ENCODE measurements at regions not wholly inside any gene's neighbourhood (a gene's known extent, or its start where the extent isn't known, plus 50 kb on each side); places are given as distances from the start of the nearest gene placed in this dataset.

- ATAC-seq (replicated peaks) (no peak), DNase-seq (no peak)
- Mint-ChIP-seq H3K4me3 (no peak overlapping the region), H3K9me3 (peaks cover 6 to 23% of the 10 kb centered on the region in 2 donors), H3K27ac (no peak overlapping the region), H3K27me3 (no peaks in the 10 kb centered on the region), H3K4me1 (ENCODE audit: low read depth in 2 of 2) (no peaks in the 10 kb centered on the region), H3K36me3 (ENCODE audit: insufficient read depth) (no peaks in the 10 kb centered on the region)
These were observed 100.9 kb upstream of the ROBO2 start for GRCh38 chr3:76938962-76939361.

GRCh38 chr3:76940181-76940770, 99.6 kb upstream of the ROBO2 start:
- no peak overlapping the region for H3K27ac Mint-ChIP-seq
- DNase-seq: no peak
- H3K4me3 Mint-ChIP-seq: no peak overlapping the region
- no peaks in the 10 kb centered on the region for H3K27me3 Mint-ChIP-seq
- no peaks in the 10 kb centered on the region for H3K36me3 Mint-ChIP-seq (ENCODE audit: insufficient read depth)
- H3K4me1 Mint-ChIP-seq (ENCODE audit: low read depth in 2 of 2): no peaks in the 10 kb centered on the region
- peaks cover 6 to 23% of the 10 kb centered on the region in 2 donors for H3K9me3 Mint-ChIP-seq
- ATAC-seq (replicated peaks): no peak

- H3K4me3 Mint-ChIP-seq: no peak overlapping the region
- H3K9me3 Mint-ChIP-seq: peaks cover 6 to 23% of the 10 kb centered on the region in 2 donors
- no peak overlapping the region for H3K27ac Mint-ChIP-seq
- no peaks in the 10 kb centered on the region for H3K4me1 Mint-ChIP-seq (ENCODE audit: low read depth in 2 of 2)
- ATAC-seq (replicated peaks) (no peak), DNase-seq (no peak)
- H3K27me3 Mint-ChIP-seq: no peaks in the 10 kb centered on the region
- H3K36me3 Mint-ChIP-seq (ENCODE audit: insufficient read depth): no peaks in the 10 kb centered on the region
These were observed 98.5 kb upstream of the ROBO2 start for GRCh38 chr3:76941376-76941775.

GRCh38 chr3:76942101-76942500, 97.8 kb upstream of the ROBO2 start:
- H3K9me3 Mint-ChIP-seq: peaks cover 6 to 23% of the 10 kb centered on the region in 2 donors
- no peak overlapping the region for H3K27ac Mint-ChIP-seq
- DNase-seq (no peak), ATAC-seq (replicated peaks) (no peak)
- H3K36me3 Mint-ChIP-seq (ENCODE audit: insufficient read depth): no peaks in the 10 kb centered on the region
- H3K4me1 Mint-ChIP-seq (ENCODE audit: low read depth in 2 of 2): no peaks in the 10 kb centered on the region
- H3K27me3 Mint-ChIP-seq: no peaks in the 10 kb centered on the region
- H3K4me3 Mint-ChIP-seq: no peak overlapping the region

GRCh38 chr3:76943058-76943457, 96.8 kb upstream of the ROBO2 start:
- no peaks in the 10 kb centered on the region for H3K36me3 Mint-ChIP-seq (ENCODE audit: insufficient read depth)
- peaks cover 6 to 21% of the 10 kb centered on the region in 2 donors for H3K9me3 Mint-ChIP-seq
- H3K4me1 Mint-ChIP-seq (ENCODE audit: low read depth in 2 of 2): no peaks in the 10 kb centered on the region
- no peak overlapping the region for H3K4me3 Mint-ChIP-seq
- H3K27me3 Mint-ChIP-seq: no peaks in the 10 kb centered on the region
- ATAC-seq (replicated peaks) (no peak), DNase-seq (no peak)
- no peak overlapping the region for H3K27ac Mint-ChIP-seq

GRCh38 chr3:76943671-76944070, 96.2 kb upstream of the ROBO2 start:
- H3K27me3 Mint-ChIP-seq: no peaks in the 10 kb centered on the region
- no peak overlapping the region for H3K27ac Mint-ChIP-seq
- H3K36me3 Mint-ChIP-seq (ENCODE audit: insufficient read depth): no peaks in the 10 kb centered on the region
- H3K4me3 Mint-ChIP-seq: no peak overlapping the region
- H3K4me1 Mint-ChIP-seq (ENCODE audit: low read depth in 2 of 2): no peaks in the 10 kb centered on the region
- no peak for DNase-seq
- ATAC-seq (replicated peaks): no peak
- H3K9me3 Mint-ChIP-seq: peaks cover 6 to 15% of the 10 kb centered on the region in 2 donors

- Mint-ChIP-seq H3K4me1 (ENCODE audit: low read depth in 2 of 2) (no peaks in the 10 kb centered on the region), H3K36me3 (ENCODE audit: insufficient read depth) (peaks cover 2% of the 10 kb centered on the region), H3K27ac (no peak overlapping the region), H3K4me3 (no peak overlapping the region), H3K9me3 (peaks cover 3 to 7% of the 10 kb centered on the region in 2 donors), H3K27me3 (no peaks in the 10 kb centered on the region)
- DNase-seq (no peak), ATAC-seq (replicated peaks) (no peak)
These were observed 90.9 kb upstream of the ROBO2 start for GRCh38 chr3:76949033-76949432.

GRCh38 chr3:76949462-76949861, 90.4 kb upstream of the ROBO2 start:
- H3K36me3 Mint-ChIP-seq (ENCODE audit: insufficient read depth): peaks cover 2% of the 10 kb centered on the region
- H3K27ac Mint-ChIP-seq: no peak overlapping the region
- H3K27me3 Mint-ChIP-seq: no peaks in the 10 kb centered on the region
- ATAC-seq (replicated peaks) (no peak), DNase-seq (no peak)
- peaks cover 3 to 7% of the 10 kb centered on the region in 2 donors for H3K9me3 Mint-ChIP-seq
- no peaks in the 10 kb centered on the region for H3K4me1 Mint-ChIP-seq (ENCODE audit: low read depth in 2 of 2)
- H3K4me3 Mint-ChIP-seq: no peak overlapping the region

GRCh38 chr3:76950590-76950989, 89.3 kb upstream of the ROBO2 start:
- ATAC-seq (replicated peaks) (no peak), DNase-seq (no peak)
- H3K27me3 Mint-ChIP-seq: no peaks in the 10 kb centered on the region
- no peaks in the 10 kb centered on the region for H3K4me1 Mint-ChIP-seq (ENCODE audit: low read depth in 2 of 2)
- H3K9me3 Mint-ChIP-seq: peaks cover 5 to 7% of the 10 kb centered on the region in 2 donors
- H3K27ac Mint-ChIP-seq: no peak overlapping the region
- H3K36me3 Mint-ChIP-seq (ENCODE audit: insufficient read depth): peaks cover 2% of the 10 kb centered on the region
- no peak overlapping the region for H3K4me3 Mint-ChIP-seq

GRCh38 chr3:76954412-76954811, 85.5 kb upstream of the ROBO2 start:
- H3K36me3 Mint-ChIP-seq (ENCODE audit: insufficient read depth): peaks cover 2% of the 10 kb centered on the region
- ATAC-seq (replicated peaks) (no peak), DNase-seq (no peak)
- H3K4me3 Mint-ChIP-seq: no peak overlapping the region
- H3K27ac Mint-ChIP-seq: no peak overlapping the region
- H3K27me3 Mint-ChIP-seq: no peaks in the 10 kb centered on the region
- no peaks in the 10 kb centered on the region for H3K4me1 Mint-ChIP-seq (ENCODE audit: low read depth in 2 of 2)
- H3K9me3 Mint-ChIP-seq: peaks cover 4 to 11% of the 10 kb centered on the region in 2 donors

GRCh38 chr3:76958274-76958673, 81.6 kb upstream of the ROBO2 start:
- no peaks in the 10 kb centered on the region for H3K4me1 Mint-ChIP-seq (ENCODE audit: low read depth in 2 of 2)
- no peak overlapping the region for H3K27ac Mint-ChIP-seq
- no peak overlapping the region for H3K4me3 Mint-ChIP-seq
- H3K9me3 Mint-ChIP-seq: peaks cover 2 to 8% of the 10 kb centered on the region in 2 donors
- ATAC-seq (replicated peaks) (no peak), DNase-seq (no peak)
- no peaks in the 10 kb centered on the region for H3K27me3 Mint-ChIP-seq
- H3K36me3 Mint-ChIP-seq (ENCODE audit: insufficient read depth): no peaks in the 10 kb centered on the region

- Mint-ChIP-seq H3K4me1 (ENCODE audit: low read depth in 2 of 2) (no peaks in the 10 kb centered on the region), H3K27me3 (no peaks in the 10 kb centered on the region), H3K36me3 (ENCODE audit: insufficient read depth) (no peaks in the 10 kb centered on the region), H3K27ac (no peak overlapping the region), H3K9me3 (peaks cover 2 to 8% of the 10 kb centered on the region in 2 donors), H3K4me3 (no peak overlapping the region)
- DNase-seq (no peak), ATAC-seq (replicated peaks) (no peak)
These were observed 81.0 kb upstream of the ROBO2 start for GRCh38 chr3:76958861-76959260.

- no peak overlapping the region for H3K4me3 Mint-ChIP-seq
- peaks cover 3 to 16% of the 10 kb centered on the region in 2 donors for H3K9me3 Mint-ChIP-seq
- H3K36me3 Mint-ChIP-seq (ENCODE audit: insufficient read depth): no peaks in the 10 kb centered on the region
These were observed 78.6 kb upstream of the ROBO2 start for GRCh38 chr3:76961284-76961683.

GRCh38 chr3:76965122-76965725, 74.7 kb upstream of the ROBO2 start:
- Mint-ChIP-seq H3K9me3 (peaks cover 8 to 13% of the 10 kb centered on the region in 2 donors), H3K27ac (no peak overlapping the region), H3K27me3 (no peaks in the 10 kb centered on the region), H3K4me3 (no peak overlapping the region), H3K36me3 (ENCODE audit: insufficient read depth) (no peaks in the 10 kb centered on the region), H3K4me1 (ENCODE audit: low read depth in 2 of 2) (no peaks in the 10 kb centered on the region)
- ATAC-seq (replicated peaks) (no peak), DNase-seq (no peak)

More at GRCh38 chr3:76961284-76961683, 78.6 kb upstream of the ROBO2 start:
- DNase-seq (no peak), ATAC-seq (replicated peaks) (no peak)
- Mint-ChIP-seq H3K4me1 (ENCODE audit: low read depth in 2 of 2) (no peaks in the 10 kb centered on the region), H3K27ac (no peak overlapping the region), H3K27me3 (no peaks in the 10 kb centered on the region)
